Skin epidermis (tissue), 12 donors: ENCODE measurements at regions not wholly inside any gene's neighbourhood (a gene's known extent, or its start where the extent isn't known, plus 50 kb on each side); places are given as distances from the start of the nearest gene placed in this dataset.
"Not testable (repeated sequence)": the region's sequence is repeated elsewhere in the genome, so short reads cannot be mapped to it uniquely, and the experiment has no call there.

Experiments used
- H3K27ac ChIP-seq, 21 experiments: fragments of 200-600 bp; sonication (generic) in 11 of 21; one replicate each; pipeline ENCODE4 v1.5.0; 2020; ENCODE audit warnings: mild to moderate bottlenecking in 3 of 21, inconsistent platforms in 2 of 21, moderate library complexity in 2 of 21
- H3K4me3 ChIP-seq, 7 experiments: fragments of 200-600 bp; sonication (generic) in 2 of 7; one replicate each; pipeline ENCODE4 v1.5.0; 2020; ENCODE audit warnings: inconsistent platforms in 2 of 7, mild to moderate bottlenecking in 2 of 7, moderate library complexity in 1 of 7

DNA sequence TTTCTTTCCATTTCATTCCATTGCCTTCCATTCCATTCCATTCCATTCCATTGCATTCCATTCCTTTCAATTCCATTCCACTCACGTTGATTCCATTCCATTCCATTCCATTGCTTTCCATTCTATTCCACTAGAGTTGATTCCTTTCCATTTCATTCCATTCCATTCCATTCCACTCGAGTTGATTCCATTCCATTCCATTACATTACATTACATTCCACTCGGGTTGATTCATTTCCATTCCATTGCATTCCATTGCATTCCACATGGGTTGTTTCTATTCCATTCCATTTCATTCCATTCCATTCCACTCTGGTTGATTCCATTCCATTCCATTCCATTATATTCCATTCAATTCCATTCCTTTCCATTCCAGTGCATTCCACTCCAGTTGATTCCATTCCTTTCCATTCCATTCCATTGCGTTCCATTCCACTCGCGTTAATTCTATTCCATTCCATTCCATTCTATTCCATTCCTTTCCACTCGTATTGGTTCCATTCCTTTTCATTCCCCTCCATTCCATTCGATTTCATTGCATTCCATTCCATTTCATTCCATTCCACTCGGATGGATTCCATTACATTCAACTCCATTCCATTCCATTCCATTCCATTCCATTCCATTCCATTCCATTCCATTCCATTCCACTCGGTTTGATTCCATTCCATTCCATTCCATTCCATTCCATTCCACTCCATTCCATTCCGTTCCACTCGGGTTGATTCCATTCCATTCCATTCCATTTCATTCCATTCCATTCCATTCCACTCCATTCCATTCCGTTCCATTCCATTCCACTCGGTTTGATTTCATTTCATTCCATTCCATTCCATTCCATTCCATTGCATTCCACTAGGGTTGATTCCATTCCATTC lies 1139.1 kb downstream of the RPIA start:
- H3K27ac ChIP-seq, H3K4me3 ChIP-seq: not testable (repeated sequence)

DNA sequence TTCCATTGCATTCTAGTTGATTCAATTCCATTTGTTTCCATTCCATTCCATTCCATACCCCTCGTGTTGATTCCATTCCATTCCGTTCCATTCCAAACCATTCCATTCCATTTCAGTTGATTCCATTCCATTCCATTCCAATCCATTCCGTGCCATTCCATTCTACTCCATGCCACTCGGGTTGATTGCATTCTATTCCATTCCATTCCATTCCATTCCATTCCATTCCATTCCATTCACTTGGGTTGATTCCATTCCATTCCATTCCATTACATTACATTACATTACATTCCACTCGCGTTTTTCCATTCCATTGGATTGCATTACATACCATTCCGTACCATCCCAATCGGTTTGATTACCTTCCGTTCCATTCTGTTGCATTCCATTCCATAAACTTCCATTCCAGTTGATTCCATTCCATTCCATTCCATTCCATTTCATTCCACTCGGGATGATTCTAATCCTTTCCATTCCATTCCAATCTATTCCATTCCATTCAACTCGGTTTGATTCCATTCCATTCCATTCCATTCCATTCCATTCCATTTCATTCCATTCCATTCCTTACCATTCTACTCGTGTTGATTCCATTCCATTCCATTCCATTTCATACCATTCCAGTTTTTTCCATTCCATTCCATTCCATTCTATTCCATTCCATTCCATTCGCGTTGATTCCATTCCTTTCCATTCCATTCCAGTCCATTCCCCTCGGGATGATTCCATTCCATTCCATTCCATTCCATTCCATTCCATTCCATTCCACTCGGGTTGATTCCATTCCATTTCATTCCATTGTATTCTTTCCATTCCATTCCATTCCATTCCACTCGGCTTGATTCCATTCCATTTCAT lies 1140.4 kb downstream of the RPIA start:
- Histone ChIP-seq H3K27ac (no peak overlapping the region), H3K4me3 (no peak overlapping the region)

DNA sequence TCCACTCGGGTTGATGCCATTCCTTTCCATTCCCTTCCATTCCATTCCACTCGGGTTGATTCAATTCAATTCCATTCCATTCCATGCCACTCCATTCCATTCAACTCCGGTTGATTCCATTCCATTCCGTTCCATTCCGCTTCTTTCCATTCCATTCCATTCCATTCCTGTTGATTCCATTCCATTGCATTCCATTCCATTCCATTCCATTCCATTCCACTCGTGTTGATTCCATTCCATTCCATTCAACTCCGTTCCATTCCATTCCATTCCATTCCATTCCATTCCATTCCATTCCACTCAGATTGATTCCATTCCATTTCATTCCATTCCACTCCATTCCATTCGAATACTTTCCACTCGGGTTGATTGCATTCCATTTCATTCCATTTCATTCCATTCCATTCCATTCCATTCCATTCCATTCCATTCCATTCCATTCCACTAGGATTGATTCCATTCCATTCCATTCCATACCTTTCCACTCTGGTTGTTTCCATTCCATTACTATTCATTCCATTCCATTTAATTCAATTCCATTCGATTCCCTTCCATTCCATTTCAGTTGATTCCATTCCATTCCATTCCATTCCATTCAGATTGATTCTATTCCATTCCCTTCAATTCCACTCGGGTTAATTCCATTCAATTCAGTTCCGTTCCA lies 1141.8 kb downstream of the RPIA start:
- Histone ChIP-seq H3K27ac (no peak overlapping the region), H3K4me3 (no peak overlapping the region)

DNA sequence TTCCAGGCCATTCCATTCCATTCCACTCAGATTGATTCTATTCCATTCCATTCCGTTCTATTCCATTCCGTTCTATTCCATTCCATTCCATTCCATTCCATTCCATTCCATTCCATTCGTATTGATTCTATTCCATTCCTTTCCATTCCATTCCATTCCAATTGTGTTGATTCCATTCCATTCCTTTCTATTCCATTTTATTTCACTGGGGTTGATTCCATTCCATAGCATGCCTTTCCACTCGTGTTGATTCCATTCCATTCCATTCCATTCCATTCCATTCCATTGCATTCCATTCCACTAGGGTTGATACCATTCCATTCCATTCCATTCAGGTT lies 1142.3 kb downstream of the RPIA start:
- Histone ChIP-seq H3K4me3 (no peak overlapping the region), H3K27ac (no peak overlapping the region)

DNA sequence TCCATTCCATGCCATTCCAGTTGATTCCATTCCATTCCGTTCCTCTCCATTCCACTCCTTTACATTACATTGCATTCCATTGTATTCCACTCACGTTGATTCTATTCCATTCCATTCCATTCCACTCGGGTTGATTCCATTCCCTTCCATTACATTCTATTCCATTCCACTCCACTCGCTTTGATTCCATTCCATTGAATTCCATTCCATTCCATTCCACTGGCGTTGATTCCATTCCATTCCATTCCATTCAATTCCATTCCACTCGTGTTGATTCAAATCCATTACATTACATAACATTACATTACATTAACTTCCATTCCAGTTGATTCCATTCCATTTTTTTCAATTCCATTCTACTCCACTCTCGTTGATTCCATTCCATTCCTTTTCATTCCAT lies 1142.8 kb downstream of the RPIA start:
- no peak overlapping the region for H3K27ac ChIP-seq

DNA sequence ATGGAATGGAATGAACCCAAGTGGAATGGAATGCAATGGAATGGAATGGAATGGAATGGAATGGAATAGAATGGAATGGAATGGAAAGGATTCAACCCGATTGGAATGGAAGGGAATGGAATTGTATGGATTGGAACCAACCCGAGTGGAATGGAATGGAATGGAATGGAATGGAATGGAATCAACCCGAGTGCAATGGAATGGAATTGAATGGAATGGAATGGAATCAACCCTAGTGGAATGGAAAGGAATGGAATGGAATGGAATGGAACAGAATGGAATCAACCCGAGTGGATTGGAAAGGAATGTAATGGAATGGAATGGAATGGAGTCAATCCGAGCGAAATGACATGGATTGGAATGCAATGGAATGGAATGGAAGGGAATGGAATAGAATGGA lies 1144.9 kb downstream of the RPIA start:
- H3K4me3 ChIP-seq, H3K27ac ChIP-seq: not testable (repeated sequence)

More for the DNA sequence above, 1142.8 kb downstream of the RPIA start:
- H3K4me3 ChIP-seq: no peak overlapping the region

DNA sequence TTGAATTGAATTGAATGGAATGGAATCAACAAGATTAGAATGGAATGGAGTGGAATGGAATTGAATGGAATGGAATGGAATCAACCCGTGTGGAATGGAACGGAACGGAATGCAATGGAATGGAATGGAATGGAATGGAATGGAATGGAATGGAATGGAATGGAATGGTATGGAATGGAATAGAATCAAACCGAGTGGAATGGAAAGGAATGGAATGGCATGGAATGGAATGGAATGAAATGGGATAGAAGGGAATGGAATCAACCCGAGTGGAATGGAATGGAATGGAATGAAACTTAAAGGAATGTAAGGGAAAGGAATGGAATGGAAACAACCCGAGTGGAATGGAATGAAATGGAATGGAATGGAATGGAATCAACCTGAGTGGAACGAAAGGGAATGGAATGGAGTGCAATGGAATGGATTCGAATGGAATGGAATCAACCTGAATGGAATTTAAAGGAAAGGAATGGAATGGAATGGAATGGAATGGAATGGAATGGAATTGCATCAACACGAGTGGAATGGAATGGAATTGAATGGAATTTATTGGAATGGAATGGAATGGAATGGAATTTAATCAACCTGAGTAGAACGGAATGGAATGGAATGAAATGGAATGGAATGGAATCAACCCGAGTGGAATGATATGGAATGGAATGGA lies 1146.6 kb downstream of the RPIA start:
- Histone ChIP-seq H3K4me3 (no peak overlapping the region), H3K27ac (no peak overlapping the region)

DNA sequence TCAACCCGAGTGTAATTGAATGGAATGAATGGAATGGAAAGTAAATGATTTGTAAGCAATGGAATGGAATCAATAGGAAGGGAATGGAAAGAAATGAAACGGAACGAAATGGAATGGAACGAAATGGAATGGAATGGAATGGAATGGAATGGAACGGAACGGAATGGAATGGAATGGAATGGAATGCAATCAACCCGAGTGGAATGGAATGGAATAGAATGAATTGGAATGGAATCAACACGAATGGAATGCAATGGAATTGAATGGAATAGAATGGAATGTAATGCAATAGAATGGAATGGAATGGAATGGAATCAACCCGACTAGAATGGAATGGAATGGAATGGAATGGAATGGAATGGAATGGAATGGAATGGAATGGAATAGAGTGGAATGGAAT lies 1148.7 kb downstream of the RPIA start:
- H3K4me3 ChIP-seq, H3K27ac ChIP-seq: not testable (repeated sequence)

DNA sequence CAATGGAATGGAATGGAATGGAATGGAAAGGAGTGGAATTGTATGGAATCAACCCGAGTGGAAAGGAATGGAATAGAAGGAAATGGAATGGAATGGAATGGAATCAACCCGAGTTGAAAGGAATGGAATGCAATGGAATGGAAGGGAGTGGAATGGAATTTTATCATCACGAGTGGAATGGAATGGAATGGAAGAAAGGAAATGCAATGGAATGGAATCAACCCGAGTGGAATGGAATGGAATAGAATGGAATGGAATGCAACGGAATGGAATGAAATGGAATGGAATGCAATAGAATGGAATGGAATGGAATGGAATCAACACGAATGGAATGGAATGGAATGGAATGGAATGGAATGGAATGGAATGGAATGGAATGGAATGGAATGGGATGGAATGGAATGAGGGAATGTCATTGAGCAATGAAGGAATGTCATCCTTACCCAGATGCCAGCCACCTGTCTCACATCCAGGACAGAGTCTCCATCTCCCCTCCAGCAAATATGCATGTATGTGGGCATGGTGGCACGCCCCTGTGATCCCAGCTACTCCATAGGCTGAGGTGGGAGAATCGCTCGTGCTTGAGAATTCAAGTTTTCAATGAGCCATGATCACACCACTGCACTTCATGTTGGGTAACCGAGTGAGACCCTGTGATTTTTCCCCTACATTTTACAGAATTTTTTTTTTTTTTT lies 1149.5 kb downstream of the RPIA start:
- not testable (repeated sequence) for H3K4me3 ChIP-seq, H3K27ac ChIP-seq

DNA sequence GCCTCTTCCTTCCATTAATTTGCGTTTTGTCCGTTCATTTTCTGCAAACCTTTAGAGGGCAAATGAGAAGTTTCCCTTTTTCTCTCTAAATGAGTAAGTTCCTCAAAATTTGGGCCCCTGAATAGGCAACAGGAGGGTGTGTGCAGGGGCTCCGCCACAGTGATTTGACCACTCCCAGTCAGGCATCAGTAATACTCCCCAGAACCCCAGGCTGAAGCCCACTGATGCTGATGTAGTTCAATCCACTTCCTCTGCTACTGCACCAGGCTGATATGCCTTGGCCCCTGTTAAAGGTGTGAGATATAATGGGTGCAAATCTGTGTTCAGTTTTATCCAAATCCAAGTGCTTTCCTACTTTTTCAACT lies 1150.0 kb downstream of the RPIA start:
- no peak overlapping the region for H3K27ac ChIP-seq
- no peak overlapping the region for H3K4me3 ChIP-seq

DNA sequence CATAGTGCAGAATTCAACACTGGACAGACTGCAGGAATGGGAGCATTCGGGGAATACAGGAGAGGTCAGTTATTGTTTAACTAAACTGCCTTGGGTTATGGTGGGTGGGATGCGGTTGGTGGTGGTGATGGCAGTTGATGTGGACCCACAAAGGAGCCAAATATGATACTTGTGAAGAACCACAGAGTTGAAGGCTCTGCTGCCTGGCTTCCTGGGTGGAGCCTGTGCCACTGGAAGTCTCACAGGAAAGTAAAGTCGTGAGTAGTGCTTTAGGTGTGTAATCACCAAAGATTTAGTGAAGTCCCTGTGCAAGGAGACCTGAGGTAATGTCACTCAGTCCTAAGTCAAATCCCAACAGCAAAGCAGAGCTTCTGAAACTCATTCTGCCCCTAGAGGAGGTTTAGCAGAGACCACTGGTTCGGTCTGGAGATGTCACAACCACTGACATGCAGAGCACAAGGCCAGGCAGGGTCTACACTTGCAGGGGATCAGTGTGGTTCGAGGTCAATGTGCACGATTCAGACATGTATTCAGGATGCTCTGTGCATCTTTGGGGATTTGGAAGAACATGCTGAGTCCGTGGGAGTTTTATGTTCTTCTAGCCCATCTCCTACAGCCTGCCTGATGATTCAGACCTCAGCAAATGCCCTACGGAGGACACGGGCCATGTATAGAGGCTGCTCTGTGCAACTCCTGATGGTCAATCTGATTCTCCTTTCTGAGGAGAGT lies 1150.9 kb downstream of the RPIA start:
- no peak overlapping the region for H3K4me3 ChIP-seq
- H3K27ac ChIP-seq: no peak overlapping the region

DNA sequence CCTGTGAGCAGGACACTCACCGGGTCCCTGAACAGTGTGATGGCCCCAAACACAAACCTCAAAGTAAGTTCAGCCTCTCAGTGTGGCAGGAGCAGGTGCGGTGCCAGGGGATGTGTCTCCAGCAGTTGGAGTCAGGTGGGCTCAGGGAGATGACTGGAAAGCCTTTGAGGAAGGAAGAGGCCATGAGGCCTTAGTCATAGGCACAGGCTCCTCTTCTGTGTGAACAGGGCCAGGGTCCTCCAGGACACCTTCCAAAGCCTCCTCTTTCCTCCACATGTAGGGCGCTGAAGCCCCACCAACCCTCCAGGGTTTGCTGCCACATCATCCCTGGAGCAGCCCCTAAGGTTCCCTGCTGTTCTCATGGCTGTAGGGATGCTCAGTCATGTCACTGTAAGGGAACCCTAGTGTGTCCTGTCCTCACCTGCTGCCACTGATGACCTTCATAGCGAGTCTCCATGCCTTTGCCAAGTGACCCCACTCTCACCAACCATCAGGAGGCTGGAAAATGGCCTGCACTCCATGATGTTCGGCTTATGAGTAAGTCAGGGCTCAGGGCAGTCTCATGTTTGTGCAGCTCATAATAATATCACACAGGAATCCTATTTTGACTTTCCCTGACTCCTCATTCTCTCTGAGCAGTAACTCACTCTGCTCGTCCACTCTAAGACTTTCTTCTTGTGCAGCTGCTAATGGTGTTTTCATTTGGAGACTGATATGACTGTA lies 1152.9 kb downstream of the RPIA start:
- H3K4me3 ChIP-seq: no peak overlapping the region
- H3K27ac ChIP-seq: no peak overlapping the region

DNA sequence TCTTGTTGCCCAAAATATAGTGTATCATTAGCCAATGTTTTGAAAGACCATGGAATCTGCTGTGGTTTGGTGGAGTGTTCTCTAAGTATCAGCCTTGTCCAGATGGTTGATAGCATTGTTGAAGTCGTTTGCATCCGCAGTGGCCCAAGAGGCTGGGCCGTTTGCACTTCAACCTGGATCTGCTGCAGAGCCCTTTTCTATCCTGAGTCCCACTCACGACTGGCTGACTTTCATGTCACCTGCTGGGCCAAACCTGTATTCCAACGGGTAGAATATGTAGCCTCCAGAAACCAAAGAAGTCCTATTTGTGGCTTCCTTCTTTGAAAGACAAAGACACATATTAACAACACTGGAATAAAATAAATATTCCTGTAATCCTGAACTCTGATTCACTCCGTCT lies 1154.1 kb downstream of the RPIA start:
- Histone ChIP-seq H3K4me3 (no peak overlapping the region), H3K27ac (no peak overlapping the region)

DNA sequence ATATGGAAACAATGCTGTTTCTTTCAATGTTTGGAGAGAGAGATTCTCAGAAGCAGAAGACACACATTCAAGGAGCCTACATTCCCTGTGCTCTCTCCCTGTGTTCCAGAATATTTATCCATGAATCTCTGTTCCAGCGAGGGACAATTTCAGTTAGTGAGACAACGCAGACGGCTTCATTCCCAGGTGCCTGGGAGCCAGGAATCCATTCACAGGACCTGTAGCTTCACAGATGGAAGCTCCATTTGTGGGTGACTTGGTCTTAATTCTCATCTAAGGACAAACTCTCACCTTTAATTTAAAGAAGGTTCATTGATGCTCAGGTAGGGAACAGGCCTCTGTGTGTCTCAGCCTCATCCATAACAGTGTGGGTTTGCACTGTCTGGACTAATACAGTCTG lies 1156.6 kb downstream of the RPIA start:
- H3K27ac ChIP-seq: no peak overlapping the region

DNA sequence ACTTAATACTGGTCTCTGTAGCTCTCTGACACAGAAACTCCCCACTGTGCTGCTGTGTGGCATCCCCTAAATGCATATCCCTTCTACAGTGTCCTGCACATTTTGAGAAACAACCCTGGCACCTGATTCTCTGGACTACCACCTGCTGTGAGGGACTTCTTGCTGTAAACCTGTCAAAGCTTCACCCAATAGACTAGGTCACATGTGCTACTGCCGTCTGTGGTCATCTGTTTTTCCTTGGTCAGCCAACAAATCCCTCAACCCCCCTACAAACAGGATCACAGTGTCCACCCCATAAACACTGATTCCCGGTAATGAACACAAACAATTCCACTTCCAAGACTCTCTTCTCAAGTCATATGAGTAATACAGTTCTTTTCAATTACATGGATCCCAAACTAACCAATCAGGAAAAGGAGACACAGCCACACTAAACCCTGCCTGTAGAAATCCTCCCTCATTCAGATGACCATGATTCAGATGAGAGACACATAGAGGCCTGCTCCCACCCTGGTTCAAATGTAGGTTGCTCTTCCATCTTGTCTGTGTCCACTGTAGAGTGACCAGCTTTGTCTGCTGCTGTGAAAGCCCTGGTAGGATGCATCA lies 1157.4 kb downstream of the RPIA start:
- Histone ChIP-seq H3K27ac (no peak overlapping the region), H3K4me3 (no peak overlapping the region)

More for the DNA sequence above, 1156.6 kb downstream of the RPIA start:
- no peak overlapping the region for H3K4me3 ChIP-seq

DNA sequence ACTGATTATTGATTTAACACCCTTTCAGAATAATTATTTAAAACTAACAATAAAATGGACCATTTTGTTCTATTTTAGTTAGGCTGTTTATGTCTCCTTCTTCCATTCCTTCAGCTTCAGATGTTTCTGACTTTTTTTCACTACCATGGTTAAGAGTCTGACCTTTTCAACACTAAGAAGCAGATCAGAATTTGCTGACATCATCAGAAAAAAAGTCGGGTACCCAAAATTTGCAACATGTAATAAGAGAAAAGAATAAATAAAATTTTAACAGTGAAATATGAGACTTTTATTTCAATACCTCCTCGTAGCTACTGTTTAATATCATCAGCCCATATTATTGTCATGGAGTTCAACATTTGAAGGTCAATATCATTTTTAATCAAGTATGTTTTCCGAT lies 1158.3 kb downstream of the RPIA start:
- no peak overlapping the region for H3K4me3 ChIP-seq
- no peak overlapping the region for H3K27ac ChIP-seq

DNA sequence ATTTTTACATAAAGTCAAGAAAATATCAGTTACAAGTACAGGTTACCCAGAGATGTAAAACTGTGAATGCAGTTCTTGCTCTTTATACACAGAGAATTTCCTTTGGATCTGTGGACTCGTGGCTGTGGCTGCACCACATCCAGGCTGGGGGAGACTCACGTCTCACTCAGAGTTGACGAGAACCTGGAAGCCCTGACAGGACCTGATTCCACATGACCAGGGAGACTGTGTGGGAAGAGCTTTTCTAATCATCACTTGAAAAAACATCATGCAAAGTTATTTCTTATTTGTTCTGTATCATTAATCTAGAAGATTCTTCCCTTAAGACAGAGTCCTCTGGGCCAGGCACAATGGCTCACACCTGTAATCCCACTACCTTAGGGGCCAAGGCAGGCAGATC lies 1159.0 kb downstream of the RPIA start:
- Histone ChIP-seq H3K4me3 (no peak overlapping the region), H3K27ac (no peak overlapping the region)
